NB4 (cell line): ENCODE measurements at regions not wholly inside any gene's neighbourhood (a gene's known extent, or its start where the extent isn't known, plus 50 kb on each side); places are given as distances from the start of the nearest gene placed in this dataset.

Experiments used
- DNase-seq: peaks from one replicate; pipeline ENCODE4 v3.0.0; 2010; ENCODE audit warnings: low read depth
- H3K4me3 ChIP-seq: one replicate; pipeline ENCODE4 v1.5.1; 2011; ENCODE audit warnings: mild to moderate bottlenecking, low read depth, low read length, moderate library complexity
- MYC ChIP-seq: IDR thresholded peaks from 2 replicates; pipeline ENCODE4 v1.6.1; 2011; ENCODE audit warnings: low read depth, low read length
- POLR2A ChIP-seq: IDR thresholded peaks from 2 replicates; pipeline ENCODE4 v1.6.1; 2011; ENCODE audit warnings: mild to moderate bottlenecking; ENCODE audit not compliant: insufficient read length; ENCODE audit errors: extremely low read depth
- TF ChIP-seq, protein P1 (sequence below): IDR thresholded peaks from one replicate; pipeline ENCODE4 v1.5.1; 2012; ENCODE audit warnings: low read depth, low read length
- TF ChIP-seq, protein P2 (sequence below): IDR thresholded peaks from 2 replicates; pipeline ENCODE4 v1.6.1; 2011; ENCODE audit warnings: low read depth, low read length

- TF ChIP-seq POLR2A: no peak
- no peak for TF ChIP-seq MYC
- TF ChIP-seq, protein P1, sequence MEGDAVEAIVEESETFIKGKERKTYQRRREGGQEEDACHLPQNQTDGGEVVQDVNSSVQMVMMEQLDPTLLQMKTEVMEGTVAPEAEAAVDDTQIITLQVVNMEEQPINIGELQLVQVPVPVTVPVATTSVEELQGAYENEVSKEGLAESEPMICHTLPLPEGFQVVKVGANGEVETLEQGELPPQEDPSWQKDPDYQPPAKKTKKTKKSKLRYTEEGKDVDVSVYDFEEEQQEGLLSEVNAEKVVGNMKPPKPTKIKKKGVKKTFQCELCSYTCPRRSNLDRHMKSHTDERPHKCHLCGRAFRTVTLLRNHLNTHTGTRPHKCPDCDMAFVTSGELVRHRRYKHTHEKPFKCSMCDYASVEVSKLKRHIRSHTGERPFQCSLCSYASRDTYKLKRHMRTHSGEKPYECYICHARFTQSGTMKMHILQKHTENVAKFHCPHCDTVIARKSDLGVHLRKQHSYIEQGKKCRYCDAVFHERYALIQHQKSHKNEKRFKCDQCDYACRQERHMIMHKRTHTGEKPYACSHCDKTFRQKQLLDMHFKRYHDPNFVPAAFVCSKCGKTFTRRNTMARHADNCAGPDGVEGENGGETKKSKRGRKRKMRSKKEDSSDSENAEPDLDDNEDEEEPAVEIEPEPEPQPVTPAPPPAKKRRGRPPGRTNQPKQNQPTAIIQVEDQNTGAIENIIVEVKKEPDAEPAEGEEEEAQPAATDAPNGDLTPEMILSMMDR: no peak
- TF ChIP-seq, protein P2, sequence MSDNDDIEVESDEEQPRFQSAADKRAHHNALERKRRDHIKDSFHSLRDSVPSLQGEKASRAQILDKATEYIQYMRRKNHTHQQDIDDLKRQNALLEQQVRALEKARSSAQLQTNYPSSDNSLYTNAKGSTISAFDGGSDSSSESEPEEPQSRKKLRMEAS: no peak
- no peak overlapping the region for H3K4me3 ChIP-seq
- no peak for DNase-seq
These were observed 180.4 kb upstream of the TOPAZ1 start for GRCh38 chr3:44061268-44061667.

GRCh38 chr3:44061961-44062360 lies 179.7 kb upstream of the TOPAZ1 start:
- no peak for TF ChIP-seq POLR2A
- no peak for DNase-seq
- H3K4me3 ChIP-seq: no peak overlapping the region

- no peak overlapping the region for H3K4me3 ChIP-seq
- TF ChIP-seq POLR2A (no peak), MYC (no peak)
- TF ChIP-seq, protein P2: no peak
- TF ChIP-seq, protein P1: no peak
- no peak for DNase-seq
These were observed 176.2 kb upstream of the TOPAZ1 start for GRCh38 chr3:44065311-44066094.

GRCh38 chr3:44066806-44067205 lies 174.9 kb upstream of the TOPAZ1 start:
- H3K4me3 ChIP-seq: no peak overlapping the region
- no peak for DNase-seq
- TF ChIP-seq MYC (no peak), POLR2A (no peak)
- TF ChIP-seq, protein P2: no peak
- TF ChIP-seq, protein P1: no peak

GRCh38 chr3:44067431-44067830 lies 174.3 kb upstream of the TOPAZ1 start:
- TF ChIP-seq POLR2A: no peak
- TF ChIP-seq, protein P2: no peak
- TF ChIP-seq, protein P1: no peak
- no peak for TF ChIP-seq MYC
- no peak for DNase-seq

DNA sequence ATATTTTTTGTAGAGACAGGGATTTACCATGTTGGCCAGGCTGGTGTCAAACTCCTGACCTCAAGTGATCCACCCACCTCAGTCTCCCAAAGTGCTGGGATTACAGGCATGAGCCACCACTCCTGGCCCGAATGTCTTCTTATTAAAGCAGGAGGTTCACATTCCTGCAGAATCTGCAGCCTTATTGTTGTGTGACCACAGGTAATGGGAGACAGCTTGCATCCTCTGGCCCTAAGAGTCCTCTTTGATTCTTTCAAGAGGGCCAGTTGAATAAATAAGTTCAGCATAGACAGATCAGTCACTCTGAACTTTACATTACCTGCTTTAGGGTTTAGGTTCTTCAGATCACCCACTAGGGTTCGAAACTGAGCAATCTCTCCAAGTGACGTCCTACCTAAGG lies 172.9 kb upstream of the TOPAZ1 start:
- TF ChIP-seq, protein P1: no peak
- TF ChIP-seq, protein P2: no peak
- no peak for DNase-seq
- no peak overlapping the region for H3K4me3 ChIP-seq

More at GRCh38 chr3:44067431-44067830, 174.3 kb upstream of the TOPAZ1 start:
- H3K4me3 ChIP-seq: no peak overlapping the region
